GM12874 (cell line): ENCODE measurements at regions not wholly inside any gene's neighbourhood (a gene's known extent, or its start where the extent isn't known, plus 50 kb on each side); places are given as distances from the start of the nearest gene placed in this dataset.

Source experiments
- CTCF ChIP-seq: IDR thresholded peaks from 2 replicates; pipeline ENCODE4 v1.5.1; 2011; ENCODE audit warnings: low read depth, mild to moderate bottlenecking, control low read depth, low read length, moderate library complexity; ENCODE audit not compliant: insufficient read depth

DNA sequence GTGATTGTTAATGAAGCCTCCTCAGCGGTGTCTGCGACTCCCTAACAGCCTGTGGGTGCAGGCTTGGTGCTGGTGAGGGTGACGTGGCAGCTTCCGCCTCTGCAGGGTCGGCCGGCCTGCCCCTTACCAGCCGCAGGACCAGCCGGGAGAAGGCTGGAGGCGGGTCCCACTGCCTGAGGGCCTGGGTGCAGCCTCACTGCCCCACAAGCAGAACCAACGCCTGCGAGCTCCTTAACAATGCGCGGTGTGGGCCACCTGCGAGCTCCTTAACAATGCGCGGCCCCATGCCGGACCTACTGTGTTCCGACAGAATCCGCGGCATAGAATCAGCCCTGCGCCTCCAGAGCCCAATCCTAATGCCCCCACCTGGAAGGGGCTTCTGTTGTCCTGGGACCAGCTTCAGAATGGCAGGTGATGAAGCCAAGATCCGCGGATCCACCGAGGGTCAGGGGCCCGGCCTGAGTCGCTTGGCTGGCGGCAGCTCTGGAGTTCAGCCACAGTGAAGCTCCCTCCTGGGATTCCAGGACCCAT is 54.4 kb upstream of the AJAP1 start:
- TF ChIP-seq CTCF = no peak

- no peak for TF ChIP-seq CTCF
Measured at GRCh38 chr1:4600615-4601460, 53.6 kb upstream of the AJAP1 start.

GRCh38 chr1:4601941-4602340 is 52.5 kb upstream of the AJAP1 start:
- no peak for TF ChIP-seq CTCF

DNA sequence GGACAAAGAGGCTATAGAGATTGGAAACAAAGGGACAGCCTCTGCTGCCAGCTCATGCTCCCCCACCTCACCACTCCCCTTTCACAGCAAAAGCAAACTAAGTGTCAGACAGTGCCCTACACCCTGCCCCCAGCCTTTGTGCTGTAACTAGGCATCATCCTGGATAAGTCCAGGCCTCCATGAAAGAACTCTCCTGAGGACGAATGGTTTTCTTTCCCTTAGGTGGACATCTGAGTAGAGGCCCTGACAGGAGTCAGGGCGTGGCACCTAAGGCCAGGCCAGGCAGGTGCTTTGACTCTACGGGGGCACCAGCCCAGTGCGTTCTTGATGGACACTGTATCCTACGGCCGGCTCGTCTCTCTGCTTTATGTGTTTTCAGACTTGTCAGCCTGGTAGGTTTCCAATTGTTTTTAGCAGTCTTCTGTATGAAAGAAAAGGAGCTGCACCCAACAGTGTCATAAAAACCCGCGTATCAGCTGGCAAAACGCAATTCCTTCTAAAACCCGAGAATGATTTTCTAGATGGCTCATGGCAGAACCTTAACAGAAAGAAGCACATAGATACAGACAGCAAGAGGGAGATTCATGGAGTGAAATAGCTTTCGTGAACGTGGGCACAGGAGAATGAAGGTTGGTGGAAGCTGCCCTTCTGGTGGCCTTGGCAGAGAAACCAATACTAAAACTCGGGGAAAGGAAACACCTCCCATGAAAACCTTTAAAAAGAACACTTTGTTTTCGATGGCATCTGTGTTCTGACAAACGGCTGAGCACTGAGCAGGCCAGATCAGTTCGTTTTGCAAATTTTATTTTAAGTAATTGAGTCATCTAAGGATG is 51.7 kb upstream of the AJAP1 start:
- no peak for TF ChIP-seq CTCF

DNA sequence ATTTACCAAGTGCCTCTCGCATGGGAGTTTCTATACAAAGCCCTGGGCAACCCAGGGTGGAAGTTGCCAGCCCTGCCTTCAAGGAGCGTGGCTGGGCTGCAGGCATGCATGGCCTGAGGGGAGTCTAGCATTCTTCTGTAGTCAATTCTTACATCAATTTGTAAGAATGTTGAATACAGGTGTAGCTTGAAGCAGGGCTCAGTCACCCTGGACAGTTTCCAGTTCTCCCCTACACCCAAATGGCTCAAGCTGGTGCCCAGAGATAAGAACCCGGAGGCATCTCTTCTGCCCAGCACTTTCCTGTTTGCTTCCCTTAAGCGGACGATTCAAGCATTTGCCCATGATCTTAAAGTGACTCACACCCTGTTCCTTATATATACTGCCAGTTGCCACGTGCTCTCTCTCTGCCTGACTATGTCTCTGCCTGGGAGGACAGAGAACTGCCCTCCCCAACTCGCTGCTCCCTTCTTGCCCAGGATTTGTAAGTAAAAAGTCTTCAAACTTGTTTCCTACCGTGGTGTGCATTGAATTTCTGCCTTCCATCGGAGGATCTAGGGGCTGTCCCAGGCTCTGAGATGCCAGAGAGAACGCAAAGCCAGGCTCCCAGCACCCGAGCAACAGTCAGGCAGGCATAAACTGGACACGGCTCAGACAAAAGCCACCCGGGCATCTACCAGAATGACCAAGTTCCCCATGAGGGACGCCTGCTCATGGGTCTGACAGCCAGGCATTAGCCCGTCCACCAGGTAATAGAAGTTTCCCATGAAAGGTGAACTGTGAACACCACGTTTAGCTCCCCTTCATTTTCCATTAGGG is 50.9 kb upstream of the AJAP1 start:
- TF ChIP-seq CTCF = no peak
